ENCODE measurements at regions not wholly inside any gene's neighbourhood (a gene's known extent, or its start where the extent isn't known, plus 50 kb on each side); places are given as distances from the start of the nearest gene placed in this dataset.

DNA sequence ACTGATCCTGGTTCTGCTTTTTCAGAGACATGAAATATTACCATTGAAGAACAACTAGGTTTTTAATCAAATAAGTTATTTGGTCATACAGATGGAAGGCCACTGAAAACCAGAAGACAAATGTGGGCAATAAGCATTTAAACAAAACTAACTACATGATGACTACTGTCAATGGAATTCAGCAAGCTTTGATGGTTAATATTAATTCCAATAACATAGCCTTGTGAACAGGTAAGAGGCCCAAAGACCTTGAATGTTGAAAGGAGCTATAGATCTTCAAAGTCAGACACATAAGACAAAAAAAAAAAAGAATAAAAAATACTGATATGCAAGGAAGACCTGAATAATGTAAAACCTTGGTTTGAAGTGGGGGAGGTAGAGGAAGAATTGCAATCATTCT lies 1955.6 kb upstream of the CELF4 start:
- Histone ChIP-seq H3K4me1 (ENCODE audit: control insufficient read depth, insufficient read depth, low read length) (no peaks in the 10 kb centered on the region), H3K36me3 (ENCODE audit: control insufficient read depth, insufficient read depth, low read length) (no peaks in the 10 kb centered on the region), H3K9me3 (ENCODE audit: control insufficient read depth, low read length) (no peaks in the 10 kb centered on the region), H3K4me3 (ENCODE audit: low read length) (no peak overlapping the region), H3K27me3 (ENCODE audit: control insufficient read depth, insufficient read depth, low read length, poor library complexity, severe bottlenecking) (no peaks in the 10 kb centered on the region), H3K27ac (ENCODE audit: low read depth, low read length) (no peak overlapping the region), H3K9ac (ENCODE audit: extremely low read depth, low read length, poor library complexity, severe bottlenecking) (no peak overlapping the region)
- Mint-ChIP-seq H3K27ac (no peak overlapping the region), H3K4me3 (no peak overlapping the region), H3K27me3 (ENCODE audit: insufficient read depth) (no peaks in the 10 kb centered on the region), H3K4me1 (peaks cover 14% of the 10 kb centered on the region), H3K9me3 (no peaks in the 10 kb centered on the region), H3K36me3 (ENCODE audit: low read depth) (no peaks in the 10 kb centered on the region)
- DNase-seq = no peak
- TF ChIP-seq CTCF (conservative IDR thresholded peaks at IDR 0.05) = no peak

DNA sequence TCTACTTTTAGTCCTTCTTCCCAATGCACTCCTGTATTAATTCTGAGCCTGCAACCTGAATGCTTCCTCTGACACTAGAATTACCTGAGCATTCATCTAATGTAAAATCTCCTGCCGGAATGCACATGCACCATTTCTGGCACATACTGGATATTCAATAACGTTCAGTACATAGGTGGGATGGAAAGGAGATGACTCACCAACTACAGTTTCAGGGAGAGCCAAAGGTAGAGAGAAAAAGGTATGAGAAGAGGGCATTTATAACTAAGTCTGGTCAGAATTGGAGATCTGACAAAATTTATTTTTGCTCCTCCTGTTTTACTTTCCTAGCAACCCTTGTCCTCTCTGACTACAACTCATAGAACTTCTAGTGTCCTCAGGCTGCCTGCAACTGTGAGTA lies 1954.1 kb upstream of the CELF4 start:
- Histone ChIP-seq H3K27ac (ENCODE audit: low read depth, low read length) (no peak overlapping the region), H3K36me3 (ENCODE audit: control insufficient read depth, insufficient read depth, low read length) (no peaks in the 10 kb centered on the region), H3K9me3 (ENCODE audit: control insufficient read depth, low read length) (no peaks in the 10 kb centered on the region), H3K4me1 (ENCODE audit: control insufficient read depth, insufficient read depth, low read length) (no peaks in the 10 kb centered on the region), H3K4me3 (ENCODE audit: low read length) (no peak overlapping the region), H3K9ac (ENCODE audit: extremely low read depth, low read length, poor library complexity, severe bottlenecking) (no peak overlapping the region), H3K27me3 (ENCODE audit: control insufficient read depth, insufficient read depth, low read length, poor library complexity, severe bottlenecking) (no peaks in the 10 kb centered on the region)
- no peaks in the 10 kb centered on the region for H3K27me3 Mint-ChIP-seq (ENCODE audit: insufficient read depth)
- no peaks in the 10 kb centered on the region for H3K9me3 Mint-ChIP-seq
- no peak overlapping the region for H3K27ac Mint-ChIP-seq
- WGBS, 2 experiments (ENCODE audit: insufficient coverage in 1 of 2, insufficient read length in 1 of 2) = 100% methylated on average over 2 of the region's 2 CpGs; no CpG with 5 or more reads in 1 of the 2 experiments
- peaks cover 18% of the 10 kb centered on the region for H3K4me1 Mint-ChIP-seq
- DNase-seq = no peak
- no peak overlapping the region for H3K4me3 Mint-ChIP-seq
- H3K36me3 Mint-ChIP-seq (ENCODE audit: low read depth) = no peaks in the 10 kb centered on the region
- TF ChIP-seq CTCF (conservative IDR thresholded peaks at IDR 0.05) = no peak

- Histone ChIP-seq H3K27ac (ENCODE audit: low read depth, low read length) (no peak overlapping the region), H3K4me1 (ENCODE audit: control insufficient read depth, insufficient read depth, low read length) (peaks cover 5% of the 10 kb centered on the region), H3K9me3 (ENCODE audit: control insufficient read depth, low read length) (no peaks in the 10 kb centered on the region), H3K4me3 (ENCODE audit: low read length) (no peak overlapping the region), H3K27me3 (ENCODE audit: control insufficient read depth, insufficient read depth, low read length, poor library complexity, severe bottlenecking) (no peaks in the 10 kb centered on the region), H3K9ac (ENCODE audit: extremely low read depth, low read length, poor library complexity, severe bottlenecking) (no peak overlapping the region), H3K36me3 (ENCODE audit: control insufficient read depth, insufficient read depth, low read length) (no peaks in the 10 kb centered on the region)
- TF ChIP-seq CTCF (conservative IDR thresholded peaks at IDR 0.05) = no peak
- Mint-ChIP-seq H3K27ac (no peak overlapping the region), H3K36me3 (ENCODE audit: low read depth) (no peaks in the 10 kb centered on the region), H3K4me1 (peaks cover 25% of the 10 kb centered on the region), H3K4me3 (no peak overlapping the region), H3K27me3 (ENCODE audit: insufficient read depth) (no peaks in the 10 kb centered on the region), H3K9me3 (no peaks in the 10 kb centered on the region)
- DNase-seq = no peak
- WGBS, 2 experiments (ENCODE audit: insufficient coverage in 1 of 2, insufficient read length in 1 of 2) = 100% methylated on average over 1 to 3 of the region's 3 CpGs
Measured at GRCh38 chr18:39515299-39515698, 1949.7 kb upstream of the CELF4 start.

Measured in endodermal cell (in vitro differentiated cells).